Activated naive CD4-positive, alpha-beta T cell treated with anti-CD3 and anti-CD28 coated beads, Interleukin-2, amount 50 U/mL, for 24 hours (primary cell): ENCODE measurements at regions not wholly inside any gene's neighbourhood (a gene's known extent, or its start where the extent isn't known, plus 50 kb on each side); places are given as distances from the start of the nearest gene placed in this dataset.
"Not testable (repeated sequence)": the region's sequence is repeated elsewhere in the genome, so short reads cannot be mapped to it uniquely, and the experiment has no call there.

Source experiments
- H3K27ac Mint-ChIP-seq: one replicate; pipeline ENCODE4 v1.8.0; 2021; ENCODE audit warnings: mild to moderate bottlenecking, mixed read lengths
- H3K27me3 Mint-ChIP-seq: one replicate; pipeline ENCODE4 v1.8.0; 2021; ENCODE audit warnings: mixed read lengths
- H3K36me3 Mint-ChIP-seq: one replicate; pipeline ENCODE4 v1.8.0; 2021; ENCODE audit warnings: mixed read lengths
- H3K4me1 Mint-ChIP-seq: one replicate; pipeline ENCODE4 v1.8.0; 2021; ENCODE audit warnings: mixed read lengths
- H3K4me3 Mint-ChIP-seq: one replicate; pipeline ENCODE4 v1.8.0; 2021; ENCODE audit warnings: mild to moderate bottlenecking, mixed read lengths
- H3K9me3 Mint-ChIP-seq: one replicate; pipeline ENCODE4 v1.8.0; 2021; ENCODE audit warnings: mixed read lengths

- H3K27me3 Mint-ChIP-seq: no peaks in the 10 kb centered on the region
- H3K27ac Mint-ChIP-seq: no peak overlapping the region
- no peaks in the 10 kb centered on the region for H3K4me1 Mint-ChIP-seq
- H3K9me3 Mint-ChIP-seq: no peaks in the 10 kb centered on the region
- H3K36me3 Mint-ChIP-seq: no peaks in the 10 kb centered on the region
- no peak overlapping the region for H3K4me3 Mint-ChIP-seq
Observed at GRCh38 chr1:121443001-121443540, 258.3 kb downstream of the SRGAP2C start.

GRCh38 chr1:121444096-121444495, 259.3 kb downstream of the SRGAP2C start:
- Mint-ChIP-seq H3K9me3 (no peaks in the 10 kb centered on the region), H3K27me3 (no peaks in the 10 kb centered on the region), H3K4me1 (no peaks in the 10 kb centered on the region), H3K27ac (no peak overlapping the region), H3K4me3 (no peak overlapping the region), H3K36me3 (no peaks in the 10 kb centered on the region)

- H3K36me3 Mint-ChIP-seq: no peaks in the 10 kb centered on the region
- H3K9me3 Mint-ChIP-seq: no peaks in the 10 kb centered on the region
- H3K4me1 Mint-ChIP-seq: no peaks in the 10 kb centered on the region
- H3K4me3 Mint-ChIP-seq: no peak overlapping the region
- no peak overlapping the region for H3K27ac Mint-ChIP-seq
- H3K27me3 Mint-ChIP-seq: no peaks in the 10 kb centered on the region
Observed at GRCh38 chr1:121445679-121446078, 260.9 kb downstream of the SRGAP2C start.

- not testable (repeated sequence) for H3K9me3 Mint-ChIP-seq, H3K4me1 Mint-ChIP-seq, H3K27ac Mint-ChIP-seq, H3K36me3 Mint-ChIP-seq, H3K27me3 Mint-ChIP-seq, H3K4me3 Mint-ChIP-seq
Observed at GRCh38 chr1:121447280-121447923, 262.6 kb downstream of the SRGAP2C start.

GRCh38 chr1:121448064-121448463, 263.3 kb downstream of the SRGAP2C start:
- H3K9me3 Mint-ChIP-seq, H3K27ac Mint-ChIP-seq, H3K4me3 Mint-ChIP-seq, H3K36me3 Mint-ChIP-seq, H3K27me3 Mint-ChIP-seq, H3K4me1 Mint-ChIP-seq: not testable (repeated sequence)

- H3K27ac Mint-ChIP-seq: no peak overlapping the region
Observed at GRCh38 chr1:121448851-121449250, 264.1 kb downstream of the SRGAP2C start.

GRCh38 chr1:121452484-121452883, 267.7 kb downstream of the SRGAP2C start:
- Mint-ChIP-seq H3K27me3 (no peaks in the 10 kb centered on the region), H3K27ac (no peak overlapping the region), H3K36me3 (peaks cover 2% of the 10 kb centered on the region), H3K9me3 (no peaks in the 10 kb centered on the region), H3K4me1 (no peaks in the 10 kb centered on the region), H3K4me3 (no peak overlapping the region)

More at GRCh38 chr1:121448851-121449250, 264.1 kb downstream of the SRGAP2C start:
- peaks cover 2% of the 10 kb centered on the region for H3K36me3 Mint-ChIP-seq
- no peaks in the 10 kb centered on the region for H3K27me3 Mint-ChIP-seq
- H3K4me3 Mint-ChIP-seq: no peak overlapping the region
- H3K4me1 Mint-ChIP-seq: no peaks in the 10 kb centered on the region
- no peaks in the 10 kb centered on the region for H3K9me3 Mint-ChIP-seq

- no peaks in the 10 kb centered on the region for H3K36me3 Mint-ChIP-seq
- peak overlapping the region; percentile 10 for H3K27ac Mint-ChIP-seq
- H3K4me3 Mint-ChIP-seq: peak overlapping the region; percentile 58
- no peaks in the 10 kb centered on the region for H3K27me3 Mint-ChIP-seq
- peaks cover 13% of the 10 kb centered on the region for H3K4me1 Mint-ChIP-seq
- no peaks in the 10 kb centered on the region for H3K9me3 Mint-ChIP-seq
Observed at GRCh38 chr1:121458291-121459048, 273.7 kb downstream of the SRGAP2C start.

- no peaks in the 10 kb centered on the region for H3K36me3 Mint-ChIP-seq
- no peaks in the 10 kb centered on the region for H3K9me3 Mint-ChIP-seq
- no peak overlapping the region for H3K4me3 Mint-ChIP-seq
- no peaks in the 10 kb centered on the region for H3K27me3 Mint-ChIP-seq
- no peak overlapping the region for H3K27ac Mint-ChIP-seq
- H3K4me1 Mint-ChIP-seq: peaks cover 13% of the 10 kb centered on the region
Observed at GRCh38 chr1:121459235-121459634, 274.5 kb downstream of the SRGAP2C start.

GRCh38 chr1:121469395-121469794, 284.6 kb downstream of the SRGAP2C start:
- not testable (repeated sequence) for H3K4me1 Mint-ChIP-seq, H3K27ac Mint-ChIP-seq, H3K36me3 Mint-ChIP-seq, H3K9me3 Mint-ChIP-seq, H3K4me3 Mint-ChIP-seq, H3K27me3 Mint-ChIP-seq

- H3K4me3 Mint-ChIP-seq, H3K27me3 Mint-ChIP-seq, H3K27ac Mint-ChIP-seq, H3K9me3 Mint-ChIP-seq, H3K36me3 Mint-ChIP-seq, H3K4me1 Mint-ChIP-seq: not testable (repeated sequence)
Observed at GRCh38 chr1:121470401-121470800, 285.6 kb downstream of the SRGAP2C start.

- no peak overlapping the region for H3K4me3 Mint-ChIP-seq
- H3K4me1 Mint-ChIP-seq: peaks cover 7% of the 10 kb centered on the region
- H3K27me3 Mint-ChIP-seq: no peaks in the 10 kb centered on the region
- H3K36me3 Mint-ChIP-seq: peaks cover 3% of the 10 kb centered on the region
- H3K9me3 Mint-ChIP-seq: peaks cover 9% of the 10 kb centered on the region
- no peak overlapping the region for H3K27ac Mint-ChIP-seq
Observed at GRCh38 chr1:121471523-121471922, 286.7 kb downstream of the SRGAP2C start.

GRCh38 chr1:121472017-121472416, 287.2 kb downstream of the SRGAP2C start:
- H3K36me3 Mint-ChIP-seq: peaks cover 3% of the 10 kb centered on the region
- peaks cover 7% of the 10 kb centered on the region for H3K4me1 Mint-ChIP-seq
- no peak overlapping the region for H3K27ac Mint-ChIP-seq
- H3K27me3 Mint-ChIP-seq: no peaks in the 10 kb centered on the region
- H3K9me3 Mint-ChIP-seq: peaks cover 10% of the 10 kb centered on the region
- no peak overlapping the region for H3K4me3 Mint-ChIP-seq

- Mint-ChIP-seq H3K27me3 (no peaks in the 10 kb centered on the region), H3K36me3 (peaks cover 2% of the 10 kb centered on the region), H3K4me1 (peaks cover 17% of the 10 kb centered on the region), H3K4me3 (no peak overlapping the region), H3K9me3 (peaks cover 5% of the 10 kb centered on the region), H3K27ac (no peak overlapping the region)
Observed at GRCh38 chr1:121483234-121483633, 298.5 kb downstream of the SRGAP2C start.

GRCh38 chr1:121483961-121484424, 299.2 kb downstream of the SRGAP2C start:
- H3K4me3 Mint-ChIP-seq: no peak overlapping the region

GRCh38 chr1:121494796-121495195, 310.0 kb downstream of the SRGAP2C start:
- not testable (repeated sequence) for H3K27ac Mint-ChIP-seq

More at GRCh38 chr1:121483961-121484424, 299.2 kb downstream of the SRGAP2C start:
- peak overlapping the region; percentile 79 for H3K27ac Mint-ChIP-seq
- H3K4me1 Mint-ChIP-seq: peaks cover 17% of the 10 kb centered on the region
- H3K9me3 Mint-ChIP-seq: peaks cover 5% of the 10 kb centered on the region
- peaks cover 2% of the 10 kb centered on the region for H3K36me3 Mint-ChIP-seq
- no peaks in the 10 kb centered on the region for H3K27me3 Mint-ChIP-seq

More at GRCh38 chr1:121494796-121495195, 310.0 kb downstream of the SRGAP2C start:
- not testable (repeated sequence) for H3K9me3 Mint-ChIP-seq, H3K4me3 Mint-ChIP-seq, H3K36me3 Mint-ChIP-seq, H3K4me1 Mint-ChIP-seq, H3K27me3 Mint-ChIP-seq
